Endothelial cell (in vitro differentiated cells): ENCODE measurements at regions not wholly inside any gene's neighbourhood (a gene's known extent, or its start where the extent isn't known, plus 50 kb on each side); places are given as distances from the start of the nearest gene placed in this dataset.

Experiments
- DNase-seq: peaks from one replicate; pipeline ENCODE4 v3.0.0; 2021; ENCODE audit warnings: low spot score
- H3K27ac Mint-ChIP-seq: one replicate; pipeline ENCODE4 v1.8.0; 2021; ENCODE audit warnings: mixed read lengths, inconsistent platforms; ENCODE audit not compliant: unreplicated experiment
- H3K27me3 Mint-ChIP-seq: one replicate; pipeline ENCODE4 v1.8.0; 2021; ENCODE audit warnings: mild to moderate bottlenecking, moderate library complexity, mixed read lengths, inconsistent platforms; ENCODE audit not compliant: unreplicated experiment
- H3K36me3 Mint-ChIP-seq: one replicate; pipeline ENCODE4 v1.8.0; 2021; ENCODE audit warnings: mild to moderate bottlenecking, low read depth, mixed read lengths, inconsistent platforms; ENCODE audit not compliant: unreplicated experiment
- H3K4me1 Mint-ChIP-seq: one replicate; pipeline ENCODE4 v1.8.0; 2021; ENCODE audit warnings: mild to moderate bottlenecking, mixed read lengths, inconsistent platforms; ENCODE audit not compliant: unreplicated experiment
- H3K4me3 Mint-ChIP-seq: one replicate; pipeline ENCODE4 v1.8.0; 2021; ENCODE audit warnings: mild to moderate bottlenecking, mixed read lengths, inconsistent platforms; ENCODE audit not compliant: unreplicated experiment
- H3K9me3 Mint-ChIP-seq: one replicate; pipeline ENCODE4 v1.8.0; 2021; ENCODE audit warnings: mixed read lengths, inconsistent platforms; ENCODE audit not compliant: unreplicated experiment
- CTCF ChIP-seq: fragments of 200-600 bp; sonication (generic); IDR thresholded peaks from one replicate; pipeline ENCODE4 v1.5.0; 2021; ENCODE audit warnings: antibody characterized with exemption; ENCODE audit not compliant: unreplicated experiment

GRCh38 chr20:57990396-57990987, 238.0 kb downstream of the ANKRD60 start:
- DNase-seq = no peak
- Mint-ChIP-seq H3K27me3 (peaks cover 2% of the 10 kb centered on the region), H3K9me3 (no peaks in the 10 kb centered on the region), H3K4me3 (no peak overlapping the region), H3K27ac (no peak overlapping the region), H3K4me1 (peaks cover 15% of the 10 kb centered on the region), H3K36me3 (no peaks in the 10 kb centered on the region)
- no peak for TF ChIP-seq CTCF

GRCh38 chr20:57988828-57989227, 239.6 kb downstream of the ANKRD60 start:
- Mint-ChIP-seq H3K9me3 (no peaks in the 10 kb centered on the region), H3K27ac (no peak overlapping the region), H3K27me3 (peaks cover 4% of the 10 kb centered on the region), H3K4me1 (peaks cover 15% of the 10 kb centered on the region), H3K36me3 (no peaks in the 10 kb centered on the region), H3K4me3 (no peak overlapping the region)
- DNase-seq = no peak
- no peak for TF ChIP-seq CTCF

GRCh38 chr20:57988422-57988821, 240.0 kb downstream of the ANKRD60 start:
- DNase-seq = no peak
- no peak overlapping the region for H3K27ac Mint-ChIP-seq
- TF ChIP-seq CTCF = no peak
- no peaks in the 10 kb centered on the region for H3K9me3 Mint-ChIP-seq
- H3K27me3 Mint-ChIP-seq = peaks cover 4% of the 10 kb centered on the region
- H3K4me3 Mint-ChIP-seq = no peak overlapping the region
- peaks cover 14% of the 10 kb centered on the region for H3K4me1 Mint-ChIP-seq
- no peaks in the 10 kb centered on the region for H3K36me3 Mint-ChIP-seq

GRCh38 chr20:57987659-57988058, 240.8 kb downstream of the ANKRD60 start:
- Mint-ChIP-seq H3K27ac (no peak overlapping the region), H3K4me3 (no peak overlapping the region), H3K27me3 (peaks cover 4% of the 10 kb centered on the region), H3K36me3 (no peaks in the 10 kb centered on the region), H3K4me1 (peaks cover 14% of the 10 kb centered on the region), H3K9me3 (no peaks in the 10 kb centered on the region)
- TF ChIP-seq CTCF = no peak
- DNase-seq = no peak

GRCh38 chr20:57986666-57987065, 241.8 kb downstream of the ANKRD60 start:
- H3K36me3 Mint-ChIP-seq = no peaks in the 10 kb centered on the region
- peaks cover 22% of the 10 kb centered on the region for H3K4me1 Mint-ChIP-seq
- no peak for DNase-seq
- no peaks in the 10 kb centered on the region for H3K9me3 Mint-ChIP-seq
- TF ChIP-seq CTCF = no peak
- H3K27ac Mint-ChIP-seq = no peak overlapping the region
- H3K4me3 Mint-ChIP-seq = no peak overlapping the region
- H3K27me3 Mint-ChIP-seq = peaks cover 4% of the 10 kb centered on the region
